Cardiac fibroblast (primary cell): ENCODE measurements at regions not wholly inside any gene's neighbourhood (a gene's known extent, or its start where the extent isn't known, plus 50 kb on each side); places are given as distances from the start of the nearest gene placed in this dataset.

Experiments used
- DNase-seq, 2 donors: peaks; one replicate each; pipeline versions ENCODE4 v3.0.0 to v3.0.0-alpha.2; 2010; ENCODE audit warnings: low read depth in 2 of 2
- H3K4me3 ChIP-seq, 2 donors: replicated peaks in 1 of 2; 1 replicate in 1 of 2; 2 replicates in 1 of 2; pipeline ENCODE4 v1.5.1; 2011; ENCODE audit warnings: low read depth in 2 of 2, low read length in 2 of 2, mild to moderate bottlenecking in 2 of 2, moderate library complexity in 1 of 2
- TF ChIP-seq, protein P1 (sequence below): IDR thresholded peaks from one replicate; pipeline ENCODE4 v1.5.1; 2011; ENCODE audit warnings: low read depth, mild to moderate bottlenecking, low read length, inconsistent platforms

- no peak for DNase-seq
- H3K4me3 ChIP-seq, result no peak overlapping the region
- TF ChIP-seq, protein P1, sequence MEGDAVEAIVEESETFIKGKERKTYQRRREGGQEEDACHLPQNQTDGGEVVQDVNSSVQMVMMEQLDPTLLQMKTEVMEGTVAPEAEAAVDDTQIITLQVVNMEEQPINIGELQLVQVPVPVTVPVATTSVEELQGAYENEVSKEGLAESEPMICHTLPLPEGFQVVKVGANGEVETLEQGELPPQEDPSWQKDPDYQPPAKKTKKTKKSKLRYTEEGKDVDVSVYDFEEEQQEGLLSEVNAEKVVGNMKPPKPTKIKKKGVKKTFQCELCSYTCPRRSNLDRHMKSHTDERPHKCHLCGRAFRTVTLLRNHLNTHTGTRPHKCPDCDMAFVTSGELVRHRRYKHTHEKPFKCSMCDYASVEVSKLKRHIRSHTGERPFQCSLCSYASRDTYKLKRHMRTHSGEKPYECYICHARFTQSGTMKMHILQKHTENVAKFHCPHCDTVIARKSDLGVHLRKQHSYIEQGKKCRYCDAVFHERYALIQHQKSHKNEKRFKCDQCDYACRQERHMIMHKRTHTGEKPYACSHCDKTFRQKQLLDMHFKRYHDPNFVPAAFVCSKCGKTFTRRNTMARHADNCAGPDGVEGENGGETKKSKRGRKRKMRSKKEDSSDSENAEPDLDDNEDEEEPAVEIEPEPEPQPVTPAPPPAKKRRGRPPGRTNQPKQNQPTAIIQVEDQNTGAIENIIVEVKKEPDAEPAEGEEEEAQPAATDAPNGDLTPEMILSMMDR, result no peak
These were observed 983.5 kb downstream of the BRD1 start for GRCh38 chr22:48844056-48844675.

GRCh38 chr22:48843640-48844039 is 984.0 kb downstream of the BRD1 start:
- no peak for DNase-seq
- TF ChIP-seq, protein P1, result no peak
- no peak overlapping the region for H3K4me3 ChIP-seq

DNA sequence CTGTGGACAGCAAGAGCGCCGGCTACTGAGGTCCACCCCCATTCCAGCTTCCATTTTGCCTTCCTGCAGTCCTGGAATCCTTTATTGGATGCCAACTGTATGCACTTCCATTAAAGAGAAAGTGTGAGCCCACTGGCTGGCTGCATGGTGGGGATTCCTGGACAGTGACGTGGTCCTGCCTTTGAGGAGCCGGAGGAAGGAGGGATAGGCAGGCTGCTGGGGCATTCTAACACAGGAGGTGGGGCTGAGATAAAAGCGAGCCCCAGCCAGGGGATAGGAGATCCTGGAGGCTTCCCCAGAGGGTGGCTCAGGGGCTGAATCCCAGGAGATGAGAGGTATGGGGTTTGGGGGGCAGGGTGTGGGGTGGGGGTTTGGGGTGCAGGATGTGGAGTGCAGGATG is 984.7 kb downstream of the BRD1 start:
- no peak for DNase-seq
- TF ChIP-seq, protein P1, result no peak
- H3K4me3 ChIP-seq, result no peak overlapping the region

GRCh38 chr22:48842583-48842945 is 985.1 kb downstream of the BRD1 start:
- DNase-seq, result no peak
- TF ChIP-seq, protein P1, result no peak
- H3K4me3 ChIP-seq, result no peak overlapping the region

DNA sequence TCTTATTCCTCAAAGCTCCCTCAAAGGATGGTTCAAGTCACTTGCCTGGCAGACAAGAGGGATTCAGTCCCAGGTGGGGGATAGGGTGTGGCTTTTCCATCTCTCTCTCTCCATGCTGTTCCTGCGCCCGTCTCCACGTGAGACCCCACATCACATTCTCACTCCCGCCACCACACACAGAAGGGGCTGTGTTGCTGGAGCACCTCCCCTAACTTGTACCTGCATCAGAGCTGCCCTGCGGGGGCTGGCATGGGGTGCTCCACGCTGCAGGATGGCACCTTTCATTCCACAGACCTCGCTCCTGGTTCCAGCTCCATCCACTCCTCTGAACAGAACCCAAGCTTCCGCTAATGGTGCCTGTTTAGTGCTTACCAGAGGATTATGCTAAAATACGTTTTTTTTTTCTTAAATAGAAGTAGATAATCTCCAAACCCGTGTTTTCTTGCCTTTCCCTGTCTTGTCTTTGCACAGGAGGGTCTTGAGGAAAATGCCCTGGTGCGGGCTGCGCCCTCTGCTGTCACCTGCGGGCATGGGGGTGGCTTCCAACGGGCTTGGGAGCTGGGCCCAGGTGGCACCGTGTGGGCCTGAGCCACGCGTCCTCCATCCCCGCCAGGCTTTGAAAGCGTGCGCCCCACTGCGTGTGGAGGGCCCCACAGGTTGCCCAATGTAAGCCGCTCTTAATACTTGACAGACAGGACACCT is 985.6 kb downstream of the BRD1 start:
- H3K4me3 ChIP-seq, result no peak overlapping the region
- TF ChIP-seq, protein P1, result no peak
- no peak for DNase-seq

DNA sequence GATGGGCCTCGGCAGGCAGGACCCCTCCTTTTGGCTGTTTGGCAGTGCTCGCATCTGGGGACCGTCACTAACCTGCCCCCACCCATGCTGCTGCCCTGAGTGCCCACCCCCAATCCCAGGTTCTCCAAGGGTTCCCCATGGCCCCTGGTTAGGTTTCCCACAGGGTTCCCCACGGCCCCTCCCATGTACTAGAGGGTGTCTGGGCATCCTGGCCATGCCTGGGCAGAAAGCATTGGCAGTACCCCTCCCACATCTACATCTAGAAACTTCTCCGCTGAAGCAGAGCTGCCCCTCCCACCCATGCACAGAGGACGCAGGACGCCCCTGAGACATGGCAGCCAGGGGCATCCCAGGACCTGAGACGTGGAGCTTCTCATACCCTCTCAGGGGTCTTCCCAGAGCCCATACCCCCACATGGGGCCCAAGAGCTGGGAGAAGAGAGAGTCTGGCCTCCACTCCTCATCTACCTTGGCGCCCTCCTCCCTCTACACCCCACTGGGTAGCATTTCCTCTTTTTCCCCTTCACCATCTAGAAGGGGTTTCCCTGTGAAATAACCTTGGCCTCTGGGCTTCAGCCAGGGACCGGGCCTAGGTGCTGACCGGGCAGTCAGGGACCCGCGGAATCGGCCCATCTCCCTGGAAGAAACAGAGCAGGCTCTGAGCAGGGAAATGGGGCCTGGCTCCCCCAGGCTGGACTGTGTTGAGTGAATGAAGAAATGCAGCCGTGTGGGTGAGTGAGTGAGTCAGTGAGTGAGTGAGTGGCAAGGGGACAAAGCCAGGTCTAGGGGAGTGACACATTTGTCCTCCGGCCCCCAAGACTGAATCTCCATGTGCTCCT is 987.3 kb downstream of the BRD1 start:
- no peak for DNase-seq
- TF ChIP-seq, protein P1, result no peak
- H3K4me3 ChIP-seq, result no peak overlapping the region
